CD14-positive monocyte (primary cell): ENCODE measurements at regions not wholly inside any gene's neighbourhood (a gene's known extent, or its start where the extent isn't known, plus 50 kb on each side); places are given as distances from the start of the nearest gene placed in this dataset.

Experiments
- DNase-seq, 3 donors: peaks; one replicate each; pipeline ENCODE4 v3.0.0-alpha.2; 2011 to 2022
- H2AFZ ChIP-seq: 2 replicates; pipeline ENCODE4 v1.6.0; 2012; ENCODE audit warnings: mild to moderate bottlenecking, low read depth, low read length, inconsistent platforms; ENCODE audit not compliant: insufficient read depth, poor library complexity, severe bottlenecking
- H3K27ac ChIP-seq, 2 donors: 1 replicate in 1 of 2; 2 replicates in 1 of 2; pipeline ENCODE4 v1.5.1; 2012 to 2013; ENCODE audit warnings: low read length in 2 of 2, control low read depth in 1 of 2, inconsistent platforms in 1 of 2, low read depth in 1 of 2, mild to moderate bottlenecking in 1 of 2
- H3K27me3 ChIP-seq, 2 donors: one replicate each; pipeline versions ENCODE4 v1.6.0 to v1.6.1; 2011 to 2013; ENCODE audit warnings: low read length in 2 of 2; ENCODE audit not compliant: control insufficient read depth in 2 of 2, insufficient read depth in 2 of 2
- H3K36me3 ChIP-seq, 2 donors: replicated peaks in 1 of 2; 1 replicate in 1 of 2; 2 replicates in 1 of 2; pipeline versions ENCODE4 v1.5.1 to v1.6.1; 2012 to 2013; ENCODE audit warnings: low read length in 2 of 2, control low read depth in 1 of 2, inconsistent platforms in 1 of 2, mild to moderate bottlenecking in 1 of 2; ENCODE audit not compliant: insufficient read depth in 2 of 2, control insufficient read depth in 1 of 2
- H3K4me1 ChIP-seq, 2 donors: 1 replicate in 1 of 2; 2 replicates in 1 of 2; pipeline versions ENCODE4 v1.5.1 to v1.6.1; 2012 to 2013; ENCODE audit warnings: low read length in 2 of 2, control low read depth in 1 of 2, inconsistent platforms in 1 of 2, mild to moderate bottlenecking in 1 of 2, moderate library complexity in 1 of 2; ENCODE audit not compliant: insufficient read depth in 2 of 2, control insufficient read depth in 1 of 2
- H3K4me2 ChIP-seq: replicated peaks from 2 replicates; pipeline ENCODE3; 2012; ENCODE audit warnings: low read length, moderate library complexity, mild to moderate bottlenecking; ENCODE audit not compliant: poor library complexity, severe bottlenecking; ENCODE audit errors: extremely low read depth
- H3K4me3 ChIP-seq, 3 experiments: fragments of 200-600 bp in 1 of 3; sonication (generic) in 1 of 3; replicated peaks in 1 of 3; 1 replicate in 2 of 3; 2 replicates in 1 of 3; pipeline ENCODE4 v1.5.1; 2011 to 2013; ENCODE audit warnings: low read length in 3 of 3, mild to moderate bottlenecking in 3 of 3, control low read depth in 2 of 3, low read depth in 2 of 3, inconsistent platforms in 1 of 3, moderate library complexity in 1 of 3
- H3K79me2 ChIP-seq: 2 replicates; pipeline ENCODE4 v1.6.0; 2012; ENCODE audit warnings: mild to moderate bottlenecking, control low read depth, inconsistent platforms, low read length, moderate library complexity; ENCODE audit not compliant: insufficient read depth
- H3K9ac ChIP-seq: 2 replicates; pipeline ENCODE4 v1.6.0; 2017; ENCODE audit warnings: low read length, mild to moderate bottlenecking; ENCODE audit not compliant: insufficient read depth, poor library complexity, severe bottlenecking
- H3K9me3 ChIP-seq, 2 donors: replicated peaks in 1 of 2; 1 replicate in 1 of 2; 2 replicates in 1 of 2; pipeline versions ENCODE4 v1.5.1 to v1.6.1; 2012 to 2013; ENCODE audit warnings: low read length in 2 of 2, control low read depth in 1 of 2; ENCODE audit not compliant: control insufficient read depth in 1 of 2, insufficient read depth in 1 of 2
- H4K20me1 ChIP-seq: 2 replicates; pipeline ENCODE4 v1.6.0; 2012; ENCODE audit warnings: mild to moderate bottlenecking, low read length, control low read depth, moderate library complexity; ENCODE audit not compliant: insufficient read depth
- H3K27ac Mint-ChIP-seq, 7 donors: one replicate each; pipeline ENCODE4 v1.8.0; 2020; ENCODE audit warnings: mild to moderate bottlenecking in 7 of 7, mixed read lengths in 7 of 7, moderate library complexity in 6 of 7, inconsistent platforms in 2 of 7
- H3K27me3 Mint-ChIP-seq, 3 donors: one replicate each; pipeline ENCODE4 v1.8.0; 2021 to 2022; ENCODE audit warnings: low read depth in 3 of 3, mild to moderate bottlenecking in 3 of 3, mixed read lengths in 3 of 3, moderate library complexity in 3 of 3, inconsistent platforms in 1 of 3
- H3K36me3 Mint-ChIP-seq, 2 donors: one replicate each; pipeline ENCODE4 v1.8.0; 2020; ENCODE audit warnings: mixed read lengths in 2 of 2, inconsistent platforms in 1 of 2, mild to moderate bottlenecking in 1 of 2
- H3K4me1 Mint-ChIP-seq: one replicate; pipeline ENCODE4 v1.8.0; 2020; ENCODE audit warnings: mild to moderate bottlenecking, mixed read lengths
- H3K4me3 Mint-ChIP-seq, 2 donors: one replicate each; pipeline ENCODE4 v1.8.0; 2020; ENCODE audit warnings: mild to moderate bottlenecking in 2 of 2, mixed read lengths in 2 of 2, moderate library complexity in 1 of 2
- H3K9me3 Mint-ChIP-seq, 7 donors: one replicate each; pipeline ENCODE4 v1.8.0; 2020 to 2022; ENCODE audit warnings: mixed read lengths in 7 of 7, mild to moderate bottlenecking in 6 of 7, moderate library complexity in 6 of 7, inconsistent platforms in 2 of 7
- WGBS: methylation state at CpG from one replicate; pipeline ENCODE4 v1.1.5; 2013; ENCODE audit warnings: missing lambda C conversion rate; ENCODE audit not compliant: insufficient coverage; 5-methylcytosine and 5-hydroxymethylcytosine counted together
- intact Hi-C, 2 donors: fragments of 100-400 bp; cut with micrococcal nuclease; formaldehyde crosslinking; loops; one replicate each; pipeline versions ENCODE4 v1.15.0 to v1.15.1; 2023
- TF ChIP-seq, protein P1 (sequence below): fragments of 200-600 bp; IDR thresholded peaks from one replicate; pipeline ENCODE4 v1.8.0; 2022; ENCODE audit warnings: antibody characterized with exemption, mild to moderate bottlenecking

DNA sequence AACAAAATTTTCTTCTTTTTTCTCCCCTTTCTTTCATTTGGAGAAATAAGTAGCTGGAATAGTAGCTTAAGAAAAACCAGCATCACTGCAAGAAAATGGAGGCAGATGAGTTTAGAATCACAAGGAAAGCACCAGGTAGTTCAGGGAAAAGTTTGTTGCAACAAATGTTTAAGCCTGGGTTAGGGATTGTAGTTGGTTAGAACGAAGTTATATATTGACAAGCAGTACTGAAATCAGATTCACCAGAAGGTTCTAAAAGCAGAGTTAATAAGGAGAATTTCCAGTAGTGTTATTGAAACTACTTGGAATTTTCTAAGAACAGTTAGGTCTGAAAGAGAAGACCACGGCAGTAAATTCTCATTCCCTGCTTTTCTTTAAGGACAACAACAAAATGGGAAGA is 70.2 kb downstream of the BMP2 start:
- Mint-ChIP-seq H3K27me3 (peaks cover 3 to 8% (median 7%) of the 10 kb centered on the region in 3 donors), H3K4me1 (no peaks in the 10 kb centered on the region), H3K36me3 (no peaks in the 10 kb centered on the region), H3K9me3 (peaks cover 0 to 1% (median 0%) of the 10 kb centered on the region in 7 donors), H3K27ac (no peak overlapping the region), H3K4me3 (no peak overlapping the region)
- intact Hi-C loops, result no loop called here
- peaks cover 3 to 4% of the 10 kb centered on the region in 2 donors for H3K27me3 ChIP-seq
- H3K79me2 ChIP-seq, result no peaks in the 10 kb centered on the region
- no peaks in the 10 kb centered on the region for H3K36me3 ChIP-seq
- no peak overlapping the region for H3K4me3 ChIP-seq
- no peak overlapping the region for H2AFZ ChIP-seq
- H3K4me1 ChIP-seq, result no peaks in the 10 kb centered on the region
- H3K27ac ChIP-seq, result no peak overlapping the region
- H3K4me2 ChIP-seq, result no peak overlapping the region
- no peaks in the 10 kb centered on the region for H4K20me1 ChIP-seq
- TF ChIP-seq, protein P1, sequence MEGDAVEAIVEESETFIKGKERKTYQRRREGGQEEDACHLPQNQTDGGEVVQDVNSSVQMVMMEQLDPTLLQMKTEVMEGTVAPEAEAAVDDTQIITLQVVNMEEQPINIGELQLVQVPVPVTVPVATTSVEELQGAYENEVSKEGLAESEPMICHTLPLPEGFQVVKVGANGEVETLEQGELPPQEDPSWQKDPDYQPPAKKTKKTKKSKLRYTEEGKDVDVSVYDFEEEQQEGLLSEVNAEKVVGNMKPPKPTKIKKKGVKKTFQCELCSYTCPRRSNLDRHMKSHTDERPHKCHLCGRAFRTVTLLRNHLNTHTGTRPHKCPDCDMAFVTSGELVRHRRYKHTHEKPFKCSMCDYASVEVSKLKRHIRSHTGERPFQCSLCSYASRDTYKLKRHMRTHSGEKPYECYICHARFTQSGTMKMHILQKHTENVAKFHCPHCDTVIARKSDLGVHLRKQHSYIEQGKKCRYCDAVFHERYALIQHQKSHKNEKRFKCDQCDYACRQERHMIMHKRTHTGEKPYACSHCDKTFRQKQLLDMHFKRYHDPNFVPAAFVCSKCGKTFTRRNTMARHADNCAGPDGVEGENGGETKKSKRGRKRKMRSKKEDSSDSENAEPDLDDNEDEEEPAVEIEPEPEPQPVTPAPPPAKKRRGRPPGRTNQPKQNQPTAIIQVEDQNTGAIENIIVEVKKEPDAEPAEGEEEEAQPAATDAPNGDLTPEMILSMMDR, result no peak
- DNase-seq, result no peak
- WGBS, result no CpG with 5 or more reads among the region's 2 CpGs
- no peak overlapping the region for H3K9ac ChIP-seq
- no peaks in the 10 kb centered on the region for H3K9me3 ChIP-seq

- no peaks in the 10 kb centered on the region for H3K36me3 ChIP-seq
- H3K36me3 Mint-ChIP-seq, result no peaks in the 10 kb centered on the region
- H3K4me1 Mint-ChIP-seq, result no peaks in the 10 kb centered on the region
- no peaks in the 10 kb centered on the region for H3K79me2 ChIP-seq
- no peaks in the 10 kb centered on the region for H3K9me3 Mint-ChIP-seq
- peaks cover 3 to 10% (median 6%) of the 10 kb centered on the region in 3 donors for H3K27me3 Mint-ChIP-seq
- DNase-seq, result no peak
- TF ChIP-seq, protein P1, result no peak
- no peaks in the 10 kb centered on the region for H4K20me1 ChIP-seq
- no peak overlapping the region for H3K4me2 ChIP-seq
- intact Hi-C loops, result no loop called here
- H3K9ac ChIP-seq, result no peak overlapping the region
- no peak overlapping the region for H3K27ac Mint-ChIP-seq
- H3K4me3 ChIP-seq, result no peak overlapping the region
- no peak overlapping the region for H2AFZ ChIP-seq
- H3K27me3 ChIP-seq, result peaks cover 3 to 4% of the 10 kb centered on the region in 2 donors
- H3K4me3 Mint-ChIP-seq, result no peak overlapping the region
- 79% methylated on average over 8 of the region's 11 CpGs for WGBS
- no peak overlapping the region for H3K27ac ChIP-seq
- no peaks in the 10 kb centered on the region for H3K4me1 ChIP-seq
- H3K9me3 ChIP-seq, result no peaks in the 10 kb centered on the region
Observed at GRCh38 chr20:6838181-6838826, 70.8 kb downstream of the BMP2 start.
